A549 (cell line): ENCODE measurements at regions not wholly inside any gene's neighbourhood (a gene's known extent, or its start where the extent isn't known, plus 50 kb on each side); places are given as distances from the start of the nearest gene placed in this dataset.

ENCODE experiments used
- ATAC-seq, 2 experiments: fragments of 200-7000 bp in 1 of 2; fragments of >200 bp in 1 of 2; cut with Nextera tagmentation in 1 of 2; cut with Tn5 transposase in 1 of 2; 3 replicates each; pipeline versions ENCODE4 v1.8.0 to v1.9.1; 2018 to 2020; ENCODE audit warnings: mild to moderate bottlenecking in 1 of 2, moderate library complexity in 1 of 2
- CTCF ChIA-PET: fragments of 300-600 bp; sonication (Branson Sonifier 250); formaldehyde crosslinking; extraction: SDS; loops from one replicate; lab custom pipeline; 2021; ENCODE audit warnings: antibody characterized with exemption, inconsistent platforms; lab: Yijun Ruan, JAX
- POLR2A ChIA-PET: fragments of 350-600 bp; formaldehyde crosslinking; extraction: SDS; loops from one replicate; lab custom pipeline; 2021; ENCODE audit warnings: antibody characterized with exemption, inconsistent platforms; lab: Yijun Ruan, JAX
- DNase-seq, 2 experiments: peaks; one replicate each; pipeline versions ENCODE4 v3.0.0 to v3.0.0-alpha.2; 2011 to 2016; ENCODE audit warnings: low read depth in 1 of 2, low spot score in 1 of 2
- FAIRE-seq: peaks from 2 replicates; lab custom pipeline; 2011; peaks lifted over from hg19 to GRCh38; lab: Jason Lieb, UNC
- H3K27ac ChIP-seq, 2 experiments: fragments of >200 bp; sonication (Bioruptor Twin); formaldehyde crosslinking; 3 replicates each; pipeline ENCODE4 v1.5.1; 2016 to 2017
- H3K4me1 ChIP-seq: fragments of >200 bp; sonication (Bioruptor Twin); formaldehyde crosslinking; 3 replicates; pipeline ENCODE4 v1.6.1; 2016
- H3K4me2 ChIP-seq: fragments of >200 bp; sonication (Bioruptor Twin); formaldehyde crosslinking; 3 replicates; pipeline ENCODE4 v1.6.1; 2016
- H3K4me3 ChIP-seq: fragments of >200 bp; sonication (Bioruptor Twin); formaldehyde crosslinking; 3 replicates; pipeline ENCODE4 v1.5.1; 2016
- H3K9me3 ChIP-seq: fragments of >200 bp; sonication (Bioruptor Twin); formaldehyde crosslinking; 3 replicates; pipeline ENCODE4 v1.6.1; 2016
- BCL3 ChIP-seq: fragments of >200 bp; sonication (Bioruptor Twin); formaldehyde crosslinking; IDR thresholded peaks from 3 replicates; pipeline ENCODE4 v1.6.1; 2016
- CEBPB ChIP-seq, 2 experiments: fragments of >200 bp in 1 of 2; sonication (Bioruptor Twin) in 1 of 2; formaldehyde crosslinking in 1 of 2; IDR thresholded peaks; 2 replicates each; pipeline ENCODE4 v1.6.1; 2012 to 2016
- EP300 ChIP-seq, 2 experiments: fragments of >200 bp; sonication (Bioruptor Twin); formaldehyde crosslinking; IDR thresholded peaks; 2 replicates in 1 of 2; 3 replicates in 1 of 2; pipeline ENCODE4 v1.6.1; 2016 to 2017
- FOSL2 ChIP-seq, 2 experiments: fragments of 450-650 bp in 1 of 2; fragments of >200 bp in 1 of 2; sonication (Bioruptor Twin) in 1 of 2; formaldehyde crosslinking; IDR thresholded peaks; 2 replicates each; pipeline versions ENCODE4 v1.5.0 to v1.6.1; 2016 to 2020; ENCODE audit warnings: mild to moderate bottlenecking in 1 of 2, moderate library complexity in 1 of 2
- FOXS1 ChIP-seq: fragments of 250-450 bp; sonication (Bioruptor Pico); IDR thresholded peaks from 2 replicates; pipeline ENCODE4 v1.5.0; 2020; ENCODE audit warnings: mild to moderate bottlenecking, moderate library complexity
- GATA3 ChIP-seq: IDR thresholded peaks from 2 replicates; pipeline ENCODE4 v1.6.1; 2012; ENCODE audit warnings: borderline replicate concordance
- HES2 ChIP-seq: fragments of >200 bp; sonication (Bioruptor Twin); formaldehyde crosslinking; IDR thresholded peaks from 2 replicates; pipeline ENCODE4 v1.6.1; 2016
- HOXB5 ChIP-seq: fragments of 250-450 bp; sonication (Bioruptor Pico); IDR thresholded peaks from 2 replicates; pipeline ENCODE4 v1.5.0; 2020; ENCODE audit warnings: mild to moderate bottlenecking, moderate library complexity
- JUN ChIP-seq, 2 experiments: fragments of >200 bp; sonication (Bioruptor Twin); formaldehyde crosslinking; IDR thresholded peaks; 2 replicates in 1 of 2; 3 replicates in 1 of 2; pipeline ENCODE4 v1.6.1; 2016 to 2017
- JUNB ChIP-seq: fragments of >200 bp; sonication (Bioruptor Twin); formaldehyde crosslinking; IDR thresholded peaks from 2 replicates; pipeline ENCODE4 v1.6.1; 2016
- MAFK ChIP-seq: fragments of 450-650 bp; IDR thresholded peaks from 2 replicates; pipeline ENCODE4 v1.6.1; 2014; ENCODE audit not compliant: partially characterized antibody
- MAZ ChIP-seq: fragments of 150-350 bp; IDR thresholded peaks from 2 replicates; pipeline ENCODE4 v1.6.1; 2014; ENCODE audit warnings: antibody characterized with exemption, low read depth, low read length, borderline replicate concordance
- MYC ChIP-seq: IDR thresholded peaks from 2 replicates; pipeline ENCODE4 v1.6.1; 2012; ENCODE audit warnings: mild to moderate bottlenecking, inconsistent platforms, low read length, improper control_type of control experiment, borderline replicate concordance
- NFE2L2 ChIP-seq: fragments of 150-350 bp; conservative IDR thresholded peaks from 2 replicates; pipeline ENCODE4 v1.6.1; 2014; ENCODE audit warnings: low read length
- NR3C1 ChIP-seq: fragments of >200 bp; sonication (Bioruptor Twin); formaldehyde crosslinking; IDR thresholded peaks from 3 replicates; pipeline ENCODE4 v1.6.1; 2017
- PBX3 ChIP-seq: IDR thresholded peaks from 2 replicates; pipeline ENCODE4 v1.6.1; 2012
- POLR2A ChIP-seq: IDR thresholded peaks from 2 replicates; pipeline ENCODE4 v1.6.1; 2012; ENCODE audit warnings: mild to moderate bottlenecking, low read length
- POLR2AphosphoS2 ChIP-seq: conservative IDR thresholded peaks from 2 replicates; pipeline ENCODE4 v1.6.1; 2012; ENCODE audit warnings: low read length, improper control_type of control experiment, inconsistent platforms
- RAD21 ChIP-seq, 2 experiments: fragments of >200 bp in 1 of 2; sonication (Bioruptor Twin) in 1 of 2; formaldehyde crosslinking in 1 of 2; IDR thresholded peaks in 1 of 2; conservative IDR thresholded peaks in 1 of 2; 2 replicates in 1 of 2; 3 replicates in 1 of 2; pipeline ENCODE4 v1.6.1; 2012 to 2018; ENCODE audit warnings: inconsistent platforms in 1 of 2
- RARB ChIP-seq: fragments of 250-450 bp; sonication (Bioruptor Pico); IDR thresholded peaks from 2 replicates; pipeline ENCODE4 v1.8.0; 2021; ENCODE audit warnings: mild to moderate bottlenecking, moderate library complexity
- SMC3 ChIP-seq: fragments of >200 bp; sonication (Bioruptor Twin); formaldehyde crosslinking; IDR thresholded peaks from 3 replicates; pipeline ENCODE4 v1.6.1; 2018; ENCODE audit warnings: inconsistent platforms
- TP53 ChIP-seq: fragments of 250-450 bp; sonication (Bioruptor Pico); IDR thresholded peaks from 2 replicates; pipeline ENCODE4 v1.5.0; 2021; ENCODE audit warnings: mild to moderate bottlenecking, moderate library complexity
- ZSCAN20 ChIP-seq: fragments of 250-450 bp; sonication (Bioruptor Pico); IDR thresholded peaks from 2 replicates; pipeline ENCODE4 v1.8.0; 2022; ENCODE audit warnings: mild to moderate bottlenecking, moderate library complexity
- WGBS: methylation state at CpG from one replicate; pipeline ENCODE4 v1.1.6; 2017; ENCODE audit errors: missing lambda C conversion rate; 5-methylcytosine and 5-hydroxymethylcytosine counted together
- TF ChIP-seq, protein P1 (sequence below): fragments of 450-650 bp; IDR thresholded peaks from 2 replicates; pipeline ENCODE4 v1.6.1; 2014; ENCODE audit warnings: antibody characterized with exemption
- TF ChIP-seq, protein P2 (sequence below): fragments of 250-450 bp; sonication (Bioruptor Pico); IDR thresholded peaks from 2 replicates; pipeline ENCODE4 v1.5.0; 2020; ENCODE audit warnings: low read depth, mild to moderate bottlenecking, moderate library complexity
- TF ChIP-seq, protein P3 (sequence below): fragments of 250-450 bp; sonication (Bioruptor Pico); IDR thresholded peaks from 2 replicates; pipeline ENCODE4 v1.5.0; 2021; ENCODE audit warnings: mild to moderate bottlenecking, moderate library complexity, borderline replicate concordance
- TF ChIP-seq, protein P4 (sequence below): IDR thresholded peaks from 2 replicates; pipeline ENCODE4 v1.6.1; 2012

DNA sequence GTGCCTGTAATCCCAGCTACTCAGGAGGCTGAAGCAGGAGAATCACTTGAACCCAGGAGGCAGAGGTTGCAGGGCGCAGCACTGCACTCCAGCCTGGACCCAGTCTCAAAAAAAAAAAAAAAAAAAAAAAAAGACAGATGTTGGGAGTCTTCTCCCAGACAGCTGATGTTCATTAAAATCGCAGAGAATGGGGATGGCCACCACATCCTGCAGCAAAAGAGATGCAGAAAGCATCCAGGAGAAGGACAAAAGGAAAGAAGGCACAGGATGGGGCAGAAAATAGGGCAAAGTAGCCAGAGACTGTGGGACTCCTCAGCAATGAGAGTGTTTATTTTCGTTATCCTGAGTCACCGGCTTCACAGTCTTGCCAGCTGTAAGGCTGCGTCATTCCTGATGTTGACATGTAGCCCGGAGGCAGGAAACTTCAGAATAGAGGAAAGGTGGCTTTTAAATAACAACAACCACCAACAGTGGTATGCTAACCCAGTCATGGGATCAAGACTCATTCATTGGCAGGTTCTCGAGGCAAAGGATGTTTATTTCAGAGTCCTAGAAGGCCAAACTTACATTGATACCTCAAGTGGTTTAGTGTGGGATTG is 149.5 kb upstream of the SVIL start:
- DNase-seq: peak; percentile 89 to 96
- WGBS: 12% methylated on average over 7 of the region's 7 CpGs
- 0 out of 3 replicates have a peak, but pooled peaks cover 6% of the 10 kb centered on the region for H3K9me3 ChIP-seq
- peak; percentile 98 to 99 for ATAC-seq
- ChIA-PET CTCF (interaction anchor here (0.6 to 1.9 kb wide), 4 partner anchors 19 to 408 kb away, joined by 3 to 10 read pairs (median 4); no protein-coding TSS in a partner anchor), POLR2A (interaction anchor here (0.6 kb wide), 1 partner anchor 32 kb away, joined by 4 read pairs; no protein-coding TSS in a partner anchor)
- H3K4me1 ChIP-seq: peaks cover 45% of the 10 kb centered on the region
- H3K4me3 ChIP-seq: no peak overlapping the region
- peak; percentile 72 to 90 for TF ChIP-seq CEBPB (IDR thresholded peaks at IDR 0.05)
- peak; percentile 69 for TF ChIP-seq MAFK
- TF ChIP-seq ZSCAN20 (CRISPR knock-in tag): 0 out of 2 replicates have a peak, but pooled peaks have one; percentile 19
- TF ChIP-seq GATA3: peak; percentile 95
- TF ChIP-seq TP53 (CRISPR knock-in tag): no peak
- TF ChIP-seq HOXB5 (CRISPR knock-in tag): peak; percentile 32; the same call in 1 of the 2 replicates
- TF ChIP-seq, protein P1, sequence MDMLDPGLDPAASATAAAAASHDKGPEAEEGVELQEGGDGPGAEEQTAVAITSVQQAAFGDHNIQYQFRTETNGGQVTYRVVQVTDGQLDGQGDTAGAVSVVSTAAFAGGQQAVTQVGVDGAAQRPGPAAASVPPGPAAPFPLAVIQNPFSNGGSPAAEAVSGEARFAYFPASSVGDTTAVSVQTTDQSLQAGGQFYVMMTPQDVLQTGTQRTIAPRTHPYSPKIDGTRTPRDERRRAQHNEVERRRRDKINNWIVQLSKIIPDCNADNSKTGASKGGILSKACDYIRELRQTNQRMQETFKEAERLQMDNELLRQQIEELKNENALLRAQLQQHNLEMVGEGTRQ: peak; percentile 41; the same call in 1 of the 2 replicates
- TF ChIP-seq JUN (IDR thresholded peaks at IDR 0.05): peak; percentile 92 to 97
- TF ChIP-seq RAD21 (conservative IDR thresholded peaks at IDR 0.05 in 1 of 2, IDR thresholded peaks at IDR 0.05 in 1 of 2): peak; percentile 13 to 71; a peak in 4 of 5 replicates
- peak; percentile 92 to 94 for TF ChIP-seq EP300 (IDR thresholded peaks at IDR 0.05)
- peak; percentile 92 for TF ChIP-seq PBX3
- TF ChIP-seq NFE2L2: peak; percentile 43; the same call in 1 of the 2 replicates
- TF ChIP-seq FOSL2 (IDR thresholded peaks at IDR 0.05): peak; percentile 95
- peak; percentile 97 for TF ChIP-seq FOSL2 (CRISPR knock-in tag; IDR thresholded peaks at IDR 0.05)
- no peak for TF ChIP-seq MYC
- TF ChIP-seq, protein P2, sequence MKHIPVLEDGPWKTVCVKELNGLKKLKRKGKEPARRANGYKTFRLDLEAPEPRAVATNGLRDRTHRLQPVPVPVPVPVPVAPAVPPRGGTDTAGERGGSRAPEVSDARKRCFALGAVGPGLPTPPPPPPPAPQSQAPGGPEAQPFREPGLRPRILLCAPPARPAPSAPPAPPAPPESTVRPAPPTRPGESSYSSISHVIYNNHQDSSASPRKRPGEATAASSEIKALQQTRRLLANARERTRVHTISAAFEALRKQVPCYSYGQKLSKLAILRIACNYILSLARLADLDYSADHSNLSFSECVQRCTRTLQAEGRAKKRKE: no peak
- TF ChIP-seq SMC3: peak; percentile 72
- no peak for TF ChIP-seq RARB (CRISPR knock-in tag)
- TF ChIP-seq, protein P3, sequence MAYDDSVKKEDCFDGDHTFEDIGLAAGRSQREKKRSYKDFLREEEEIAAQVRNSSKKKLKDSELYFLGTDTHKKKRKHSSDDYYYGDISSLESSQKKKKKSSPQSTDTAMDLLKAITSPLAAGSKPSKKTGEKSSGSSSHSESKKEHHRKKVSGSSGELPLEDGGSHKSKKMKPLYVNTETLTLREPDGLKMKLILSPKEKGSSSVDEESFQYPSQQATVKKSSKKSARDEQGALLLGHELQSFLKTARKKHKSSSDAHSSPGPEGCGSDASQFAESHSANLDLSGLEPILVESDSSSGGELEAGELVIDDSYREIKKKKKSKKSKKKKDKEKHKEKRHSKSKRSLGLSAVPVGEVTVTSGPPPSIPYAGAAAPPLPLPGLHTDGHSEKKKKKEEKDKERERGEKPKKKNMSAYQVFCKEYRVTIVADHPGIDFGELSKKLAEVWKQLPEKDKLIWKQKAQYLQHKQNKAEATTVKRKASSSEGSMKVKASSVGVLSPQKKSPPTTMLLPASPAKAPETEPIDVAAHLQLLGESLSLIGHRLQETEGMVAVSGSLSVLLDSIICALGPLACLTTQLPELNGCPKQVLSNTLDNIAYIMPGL (CRISPR knock-in tag): no peak
- TF ChIP-seq, protein P4, sequence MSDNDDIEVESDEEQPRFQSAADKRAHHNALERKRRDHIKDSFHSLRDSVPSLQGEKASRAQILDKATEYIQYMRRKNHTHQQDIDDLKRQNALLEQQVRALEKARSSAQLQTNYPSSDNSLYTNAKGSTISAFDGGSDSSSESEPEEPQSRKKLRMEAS: peak; percentile 87
- TF ChIP-seq JUNB: peak; percentile 98
- TF ChIP-seq NR3C1: no peak
- no peak for TF ChIP-seq MAZ
- TF ChIP-seq POLR2AphosphoS2: no peak
- 0 out of 2 replicates have a peak, but pooled peaks have one; percentile 13 for TF ChIP-seq HES2
- TF ChIP-seq FOXS1 (CRISPR knock-in tag): peak; percentile 72
- TF ChIP-seq POLR2A: no peak
- TF ChIP-seq BCL3: peak; percentile 93; the same call in 2 of the 3 replicates
- peak overlapping the region; percentile 74 to 89 for H3K27ac ChIP-seq
- FAIRE-seq: peak; percentile 98
- peak overlapping the region; percentile 71 for H3K4me2 ChIP-seq
